Activated CD4-positive, alpha-beta T cell treated with anti-CD3 and anti-CD28 coated beads for 1 hour (primary cell): ENCODE measurements at regions not wholly inside any gene's neighbourhood (a gene's known extent, or its start where the extent isn't known, plus 50 kb on each side); places are given as distances from the start of the nearest gene placed in this dataset.
A peak's percentile ranks its signal among the peaks of the same experiment; 100 is the strongest.

Source experiments
- DNase-seq: peaks from one replicate; pipeline ENCODE4 v3.0.0-alpha.2; 2020

- DNase-seq: no peak
These were observed 321.9 kb downstream of the ZSWIM6 start for GRCh38 chr5:61653807-61654580.

- no peak for DNase-seq
These were observed 322.8 kb downstream of the ZSWIM6 start for GRCh38 chr5:61654876-61655275.

- no peak for DNase-seq
These were observed 325.0 kb downstream of the ZSWIM6 start for GRCh38 chr5:61657010-61657409.

- no peak for DNase-seq
These were observed 325.6 kb downstream of the ZSWIM6 start for GRCh38 chr5:61657686-61658085.

GRCh38 chr5:61658592-61659008, 326.5 kb downstream of the ZSWIM6 start:
- DNase-seq: peak; percentile 70

- no peak for DNase-seq
These were observed 327.2 kb downstream of the ZSWIM6 start for GRCh38 chr5:61659221-61659696.

GRCh38 chr5:61662670-61663069, 330.6 kb downstream of the ZSWIM6 start:
- no peak for DNase-seq

GRCh38 chr5:61666064-61666621, 334.1 kb downstream of the ZSWIM6 start:
- DNase-seq: no peak

GRCh38 chr5:61667525-61668218, 335.6 kb downstream of the ZSWIM6 start:
- no peak for DNase-seq

- DNase-seq: no peak
These were observed 337.5 kb downstream of the ZSWIM6 start for GRCh38 chr5:61669531-61669930.

GRCh38 chr5:61670941-61671340, 338.9 kb downstream of the ZSWIM6 start:
- no peak for DNase-seq

- no peak for DNase-seq
These were observed 341.1 kb downstream of the ZSWIM6 start for GRCh38 chr5:61673007-61673735.

GRCh38 chr5:61674378-61674777, 342.3 kb downstream of the ZSWIM6 start:
- no peak for DNase-seq

GRCh38 chr5:61675015-61675692, 343.1 kb downstream of the ZSWIM6 start:
- DNase-seq: no peak

- DNase-seq: no peak
These were observed 345.2 kb downstream of the ZSWIM6 start for GRCh38 chr5:61677220-61677619.

- DNase-seq: no peak
These were observed 346.9 kb downstream of the ZSWIM6 start for GRCh38 chr5:61678966-61679365.

- DNase-seq: no peak
These were observed 347.5 kb downstream of the ZSWIM6 start for GRCh38 chr5:61679562-61679961.

- DNase-seq: no peak
These were observed 348.2 kb downstream of the ZSWIM6 start for GRCh38 chr5:61680247-61680646.

GRCh38 chr5:61683148-61683547, 351.1 kb downstream of the ZSWIM6 start:
- DNase-seq: no peak

- no peak for DNase-seq
These were observed 351.9 kb downstream of the ZSWIM6 start for GRCh38 chr5:61683926-61684325.

GRCh38 chr5:61686491-61687257, 354.6 kb downstream of the ZSWIM6 start:
- DNase-seq: no peak

- DNase-seq: no peak
These were observed 355.3 kb downstream of the ZSWIM6 start for GRCh38 chr5:61687371-61687770.
